ENCODE measurements at regions not wholly inside any gene's neighbourhood (a gene's known extent, or its start where the extent isn't known, plus 50 kb on each side); places are given as distances from the start of the nearest gene placed in this dataset.

DNA sequence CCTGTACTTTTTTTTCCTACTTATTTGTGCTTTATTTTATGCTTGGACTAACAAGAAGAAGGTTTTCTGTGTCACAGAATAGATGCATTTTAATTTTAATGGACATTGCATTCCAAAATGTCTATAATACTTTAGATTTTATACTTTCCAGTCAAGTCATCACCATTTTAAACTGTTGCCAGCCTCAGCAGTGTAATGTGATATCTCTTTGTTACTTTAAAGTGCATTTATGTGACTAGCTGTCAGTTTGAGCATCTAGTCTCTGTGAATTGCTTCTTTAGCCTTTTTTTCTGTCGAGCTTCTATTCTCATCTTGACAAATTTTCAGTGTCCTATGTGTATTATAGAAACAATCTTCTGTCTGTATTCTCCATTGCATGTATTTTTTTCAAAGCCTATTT, 511.4 kb upstream of the CBLB start:
- DNase-seq = no peak

DNA sequence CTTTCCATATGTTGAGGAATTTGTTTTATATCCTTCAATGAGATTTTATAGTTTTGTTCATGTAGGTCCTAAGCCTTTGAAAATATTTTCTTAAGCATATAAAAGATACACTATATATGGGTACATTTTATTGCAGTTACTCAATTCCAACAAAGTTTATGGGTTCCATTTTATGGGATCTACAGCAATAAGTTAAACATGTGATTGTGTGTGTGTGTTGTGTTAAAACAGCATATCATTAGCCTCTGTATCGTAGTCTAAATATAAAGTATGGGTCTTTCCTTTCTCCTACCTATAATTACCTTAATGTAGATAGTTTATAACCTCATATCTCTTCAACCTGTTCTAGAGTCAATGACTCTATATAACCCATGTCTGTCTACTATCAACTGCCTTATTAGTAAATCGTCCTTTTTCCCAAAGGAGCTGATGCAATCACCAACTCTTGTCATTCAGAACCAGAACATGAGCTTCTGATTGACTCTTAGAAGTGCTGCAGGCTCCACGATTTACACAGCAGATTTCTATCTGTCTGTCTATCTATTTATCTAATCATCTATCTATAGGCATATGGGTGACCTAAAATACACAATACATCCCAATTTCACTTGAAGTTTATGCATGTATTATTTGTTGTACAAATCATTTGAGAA, 512.6 kb upstream of the CBLB start:
- DNase-seq = no peak

DNA sequence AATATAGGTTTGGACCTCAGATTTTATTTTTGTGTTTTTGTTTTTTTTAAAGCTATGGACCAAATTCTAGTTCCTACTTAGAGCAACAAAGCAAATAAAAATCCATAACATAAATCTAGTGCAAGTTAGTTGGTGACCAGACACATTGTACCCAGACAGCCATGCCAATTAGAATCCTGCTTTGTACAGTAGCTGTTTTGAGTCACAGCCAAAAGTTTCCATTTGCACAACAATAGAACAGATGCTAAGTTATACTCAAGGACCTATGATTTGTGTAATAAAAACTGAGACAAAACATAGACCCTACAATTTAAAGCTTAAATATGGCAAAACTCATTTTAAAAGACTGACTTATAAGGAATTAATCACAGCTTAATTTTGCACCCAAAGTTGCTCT, 513.1 kb upstream of the CBLB start:
- no peak for DNase-seq

DNA sequence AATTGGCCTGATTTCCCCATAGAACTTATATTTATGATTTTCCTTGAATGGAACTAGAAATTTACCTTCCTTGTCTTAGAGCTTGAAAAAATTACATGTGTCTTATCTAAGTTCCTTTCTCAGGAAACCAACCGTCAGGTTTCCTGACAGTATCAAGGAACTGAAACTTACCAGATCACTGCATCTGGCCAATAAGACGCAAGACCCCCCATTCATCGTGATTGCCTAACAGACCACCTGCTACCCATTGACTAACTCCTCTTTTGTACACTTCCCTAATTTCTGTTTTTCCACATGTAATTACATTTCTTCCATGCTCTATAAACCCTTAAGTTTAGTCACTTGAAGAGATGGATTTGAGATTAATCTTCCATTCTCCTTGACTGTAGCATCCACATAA, 517.2 kb upstream of the CBLB start:
- DNase-seq = no peak

DNA sequence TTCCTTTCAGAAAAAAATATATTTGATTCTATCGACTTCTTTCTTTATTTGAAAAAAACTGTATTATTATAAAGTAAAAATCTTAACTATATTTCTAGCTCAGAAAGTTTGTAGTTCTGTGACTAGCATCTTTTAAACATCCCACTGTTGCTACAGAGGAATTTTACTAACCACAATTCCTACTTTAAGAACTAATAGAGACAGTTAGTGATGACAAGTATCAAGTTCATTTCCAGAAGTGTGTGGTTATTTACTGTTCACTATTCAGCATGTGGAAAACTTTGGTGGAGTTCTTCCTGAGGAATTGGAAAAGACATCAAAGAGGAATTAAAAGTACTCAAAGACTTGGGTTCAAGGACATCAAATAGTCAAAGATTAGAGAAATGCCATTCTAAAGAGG, 524.1 kb upstream of the CBLB start:
- DNase-seq = no peak

DNA sequence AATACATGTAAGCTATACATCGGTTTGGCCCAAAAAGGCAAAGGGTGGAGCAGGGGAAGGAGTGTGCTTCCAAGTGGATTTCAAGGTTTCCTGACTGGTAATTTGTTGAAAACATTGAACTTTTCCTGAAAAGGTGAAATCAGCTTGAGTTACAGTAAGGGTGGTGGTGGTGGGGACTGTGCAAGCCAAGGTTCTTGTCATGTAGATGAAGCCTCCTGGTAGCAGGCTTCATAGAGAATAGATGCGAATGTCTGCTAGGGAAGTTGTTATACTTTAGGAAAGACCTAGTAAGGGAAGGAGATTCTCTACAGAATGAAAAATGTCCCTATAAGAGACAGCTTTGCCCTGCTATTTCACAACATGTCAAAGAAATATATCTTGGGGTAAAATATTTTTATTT, 528.2 kb upstream of the CBLB start:
- no peak for DNase-seq

DNA sequence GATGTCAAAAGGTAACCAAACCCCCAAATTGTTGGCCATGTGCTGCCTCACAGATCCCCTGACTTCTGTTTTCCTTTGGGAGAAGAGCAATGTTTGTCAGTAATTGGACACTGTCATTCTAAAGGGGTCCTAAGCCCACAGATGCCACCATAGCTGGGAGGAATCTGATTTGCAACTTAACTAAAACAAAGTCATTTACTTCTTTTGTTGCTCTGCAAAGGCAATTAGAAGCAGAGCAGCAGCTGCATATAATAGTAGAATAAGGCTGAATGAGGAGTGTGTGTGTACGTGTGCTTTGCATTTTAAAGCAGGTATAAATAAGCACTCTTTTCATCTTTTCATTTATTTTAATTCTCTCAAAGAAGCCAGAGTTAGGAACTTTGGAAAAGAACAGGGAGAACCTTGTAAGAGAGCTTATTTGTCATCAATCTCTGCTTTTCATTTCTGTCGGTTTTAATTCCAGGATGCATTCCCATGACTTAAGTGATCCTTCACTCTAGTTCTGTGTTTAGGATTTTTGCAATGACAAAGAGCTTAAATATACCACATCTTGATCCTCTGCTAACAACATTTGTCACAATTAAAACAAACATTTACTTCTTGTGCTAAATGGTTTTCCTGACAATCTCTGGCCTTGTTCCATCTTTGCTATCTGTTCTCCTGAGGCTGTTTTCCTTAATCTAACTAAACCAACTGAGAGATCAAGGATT, 530.2 kb upstream of the CBLB start:
- DNase-seq = no peak

DNA sequence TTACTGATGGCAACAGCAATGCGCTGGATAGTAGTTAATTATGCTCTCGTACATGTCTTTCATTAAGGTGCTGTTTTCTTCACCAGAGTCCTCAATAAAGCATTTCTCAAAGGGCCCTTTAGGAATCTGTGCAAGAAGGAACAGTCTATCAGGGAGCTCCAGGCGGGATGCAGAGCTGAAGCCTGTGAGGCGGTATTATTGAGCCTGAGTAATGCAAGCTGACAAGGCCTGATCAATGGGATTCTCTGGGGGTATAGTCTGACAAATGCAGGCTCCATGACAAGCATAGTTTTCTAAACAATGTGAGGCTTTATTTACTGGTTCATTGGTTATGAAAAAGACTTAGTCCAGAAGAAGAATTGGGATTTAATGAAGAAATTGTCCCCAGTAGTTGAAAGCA, 530.9 kb upstream of the CBLB start:
- no peak for DNase-seq

DNA sequence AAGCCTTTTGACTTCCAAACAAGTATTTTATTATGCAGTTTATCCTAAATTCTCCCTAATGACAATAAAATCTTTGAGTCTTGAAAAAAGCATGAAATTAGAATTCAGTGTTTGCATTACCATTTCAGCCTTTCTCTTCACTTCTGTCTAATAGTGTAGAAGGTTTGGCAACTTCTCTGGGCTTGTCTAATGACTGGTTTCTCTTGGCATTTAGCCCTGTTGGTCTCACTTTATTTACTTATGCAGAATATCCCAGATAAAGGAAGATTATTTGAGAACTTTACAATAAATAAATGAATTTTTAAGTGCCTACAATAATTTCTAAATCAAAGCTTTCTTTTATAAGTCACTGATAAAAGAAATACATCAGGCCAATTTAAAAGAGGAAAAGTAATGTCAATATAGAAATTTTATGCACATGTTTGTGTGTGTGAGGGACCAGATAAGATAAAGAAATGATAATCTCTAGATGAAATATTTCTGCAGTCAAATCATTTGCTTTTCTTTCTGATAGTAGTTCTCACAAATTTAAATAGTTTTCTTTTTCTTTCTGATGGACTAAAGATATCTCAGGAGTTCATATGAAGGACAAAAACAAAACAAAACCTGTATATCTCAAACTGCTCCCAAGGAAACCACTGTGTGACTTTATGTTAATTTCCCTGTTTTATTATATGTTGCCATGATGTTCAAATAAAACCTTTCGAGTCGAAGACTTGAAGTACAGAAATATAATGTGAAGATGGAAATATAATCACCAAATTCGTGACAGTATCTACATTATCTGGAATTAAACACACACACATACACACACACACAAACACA, 533.1 kb upstream of the CBLB start:
- DNase-seq = no peak

DNA sequence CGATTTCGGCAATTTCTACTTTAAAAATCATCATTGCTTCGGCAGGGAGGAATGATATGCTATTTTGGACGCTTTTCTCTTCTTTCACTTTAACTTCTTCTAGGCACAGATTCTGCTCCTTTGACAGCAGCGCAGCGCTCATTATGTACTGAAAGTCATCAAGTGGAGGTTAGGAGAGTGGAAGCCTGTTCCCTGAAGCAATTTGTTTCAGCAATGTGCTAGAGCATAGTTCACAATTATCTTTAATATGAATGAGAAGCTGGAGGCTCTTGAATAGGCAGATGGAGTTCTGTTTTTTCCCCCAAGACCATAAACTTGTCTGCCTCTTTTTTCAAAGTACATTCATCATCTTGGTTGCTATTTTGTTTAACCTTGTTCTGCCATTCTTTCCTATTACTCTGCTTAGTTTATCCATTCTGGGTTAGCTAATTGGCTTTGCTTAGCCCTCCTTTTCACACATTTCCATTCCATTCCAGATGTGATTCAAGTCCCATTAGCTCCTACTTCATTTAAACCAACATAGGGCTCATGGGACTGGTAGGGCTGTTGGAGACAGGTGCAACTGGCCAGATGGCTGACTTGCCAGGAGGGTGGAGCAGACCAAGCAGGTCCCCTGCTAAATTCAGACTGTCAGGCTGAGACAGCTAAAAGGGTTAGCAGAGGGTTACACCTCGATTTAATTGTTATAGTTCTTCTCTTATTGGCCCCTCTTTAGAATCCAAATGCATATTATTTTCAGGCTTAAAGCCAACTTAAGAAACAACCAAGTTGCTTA, 534.7 kb upstream of the CBLB start:
- DNase-seq = no peak

DNA sequence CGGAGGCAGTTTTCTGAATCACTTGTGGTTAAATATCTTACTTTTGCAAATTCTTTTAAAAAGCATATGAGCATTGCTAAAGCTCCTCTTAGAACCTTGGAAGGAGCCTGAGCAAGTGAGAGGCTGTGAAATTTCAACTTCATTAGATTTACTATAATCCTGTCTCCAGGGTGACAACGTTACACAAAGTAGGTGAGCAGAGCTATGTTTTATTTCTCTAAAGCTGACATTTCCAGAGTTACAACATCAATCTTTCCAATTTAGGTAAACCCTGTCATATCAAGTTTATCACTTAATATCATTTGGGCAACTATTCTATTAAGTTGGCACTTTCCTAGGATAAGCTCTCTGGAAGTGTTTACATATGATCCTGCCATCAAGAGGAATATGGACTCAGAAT, 544.9 kb upstream of the CBLB start:
- DNase-seq = no peak

DNA sequence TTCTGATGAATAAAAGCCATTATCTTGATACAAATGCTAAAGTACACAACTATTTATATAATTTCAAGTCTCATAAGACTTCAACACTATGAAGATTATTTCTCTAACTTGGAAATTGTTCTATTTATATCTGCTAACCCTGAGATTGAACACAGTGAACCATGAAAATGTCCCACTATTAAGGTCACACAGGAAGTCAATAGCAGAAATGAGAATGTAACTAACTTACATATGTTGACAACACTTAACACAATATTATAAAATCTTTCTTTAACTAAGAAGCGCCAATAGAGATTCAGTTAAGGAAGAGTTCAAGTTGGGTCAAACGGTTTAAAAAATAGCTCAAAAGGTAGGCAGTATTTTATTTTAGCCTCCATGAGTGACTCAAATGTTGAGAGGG, 551.8 kb upstream of the CBLB start:
- no peak for DNase-seq

DNA sequence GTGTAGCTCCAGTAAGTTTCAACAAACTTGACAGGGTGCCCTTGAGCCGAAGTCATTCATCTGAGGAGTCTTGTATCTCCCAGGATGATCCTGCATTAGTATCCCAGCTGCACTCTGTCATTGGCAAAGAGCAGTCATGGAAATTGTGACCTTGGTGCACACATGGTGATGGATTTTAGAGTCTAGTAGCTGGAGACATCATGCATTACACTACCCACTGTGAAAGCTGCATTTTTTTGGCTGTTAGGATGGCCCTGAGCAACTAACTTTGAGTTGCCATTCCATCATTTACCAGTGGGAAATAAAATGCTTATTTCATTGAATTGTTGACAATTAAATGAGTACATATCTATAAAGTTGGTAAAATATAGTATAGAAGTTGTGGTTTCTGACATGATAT, 552.6 kb upstream of the CBLB start:
- no peak for DNase-seq

DNA sequence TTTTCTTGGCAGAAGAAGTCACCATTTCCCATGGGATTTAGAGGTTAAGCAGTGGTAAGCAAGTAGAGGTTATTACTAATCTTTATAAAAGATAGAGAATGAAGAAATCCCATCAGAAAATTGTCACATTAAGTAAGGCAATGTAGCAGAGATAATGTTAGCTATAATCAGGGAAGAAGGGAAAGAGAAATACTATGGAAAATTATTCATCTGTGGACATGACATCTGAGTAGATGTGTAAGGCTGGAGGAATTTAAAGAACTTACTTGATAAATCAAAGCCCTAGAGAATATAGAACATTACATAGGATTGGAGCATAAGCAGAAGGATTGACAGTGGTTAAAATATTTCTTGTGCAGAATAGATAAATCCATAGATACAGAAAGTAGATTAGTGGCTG, 553.1 kb upstream of the CBLB start:
- no peak for DNase-seq

DNA sequence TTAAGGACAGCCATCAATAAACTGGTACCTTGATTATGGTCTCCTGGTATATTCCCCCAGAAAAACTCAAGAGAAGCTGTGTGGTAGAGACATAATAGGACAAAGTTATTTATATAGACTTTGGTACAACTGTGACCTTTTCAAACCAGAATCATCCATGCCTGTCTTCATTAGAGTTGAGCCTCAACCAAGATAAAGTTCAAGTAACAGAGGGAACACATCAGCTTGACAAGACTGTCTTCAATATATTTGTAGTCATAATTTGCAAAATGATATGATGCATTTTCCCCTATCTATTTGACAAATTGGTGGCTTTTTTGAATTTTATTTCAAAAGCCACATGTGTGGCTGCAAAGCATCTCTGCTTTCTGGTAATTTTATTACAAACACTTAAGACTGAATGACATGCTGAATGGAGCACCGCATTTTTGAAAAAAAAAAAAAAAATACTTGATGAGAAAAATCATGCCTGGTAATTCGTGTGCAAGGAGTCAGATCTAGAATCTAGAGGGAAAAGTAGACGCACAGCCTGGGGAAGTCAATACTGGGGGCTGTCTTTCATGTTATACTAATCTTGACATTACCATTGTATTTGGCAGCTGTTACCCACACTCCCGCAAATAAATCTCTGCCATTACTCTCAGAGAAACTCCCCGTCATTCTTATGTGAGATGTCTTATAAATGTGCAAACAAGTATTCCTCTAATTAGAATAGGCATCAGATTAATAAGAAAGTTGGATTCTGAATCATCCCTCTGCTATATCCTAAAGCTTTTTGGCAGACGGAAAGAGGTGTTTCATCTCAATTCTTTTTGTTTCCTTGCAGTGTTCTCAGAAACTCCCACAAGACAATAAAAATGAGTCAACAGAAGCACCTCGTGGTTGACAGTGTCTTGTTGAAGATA, 554.8 kb upstream of the CBLB start:
- DNase-seq = no peak

DNA sequence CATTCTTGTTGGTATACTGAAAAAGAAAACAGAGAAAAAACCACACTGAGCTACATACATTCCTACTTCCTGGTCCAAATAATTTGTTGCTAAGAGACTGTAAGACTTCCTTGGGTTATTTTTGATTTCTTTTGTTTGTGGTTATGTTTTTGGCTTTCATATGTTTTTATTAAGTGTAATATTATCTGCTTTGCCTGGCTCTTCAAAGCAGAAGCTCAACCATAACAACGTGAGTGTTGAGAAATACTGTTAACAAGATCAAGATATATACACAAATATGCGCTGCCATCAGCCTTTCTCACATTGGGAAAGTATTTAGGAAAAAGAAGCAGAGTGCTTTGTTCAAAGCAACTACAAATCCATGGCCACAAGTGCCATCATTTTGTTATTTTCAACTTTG, 556.2 kb upstream of the CBLB start:
- no peak for DNase-seq

DNA sequence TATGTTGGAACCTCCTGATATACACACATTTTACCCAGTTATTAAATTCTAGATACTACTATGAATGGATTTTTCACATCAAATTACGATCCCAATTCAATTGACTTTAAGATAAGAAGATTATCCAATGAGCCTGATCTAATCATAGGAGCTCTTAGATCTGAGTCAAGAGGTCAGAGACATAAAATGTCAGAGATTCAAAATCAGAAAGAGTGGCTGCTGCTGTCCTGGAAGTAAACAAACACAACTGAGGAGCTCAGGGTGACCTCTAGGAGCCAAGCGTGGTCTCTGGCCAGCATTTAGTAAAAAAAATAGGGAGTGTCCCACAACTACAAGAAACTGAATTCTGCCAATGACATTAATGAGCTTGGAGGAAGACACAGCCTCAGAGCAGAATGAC, 557.1 kb upstream of the CBLB start:
- no peak for DNase-seq

DNA sequence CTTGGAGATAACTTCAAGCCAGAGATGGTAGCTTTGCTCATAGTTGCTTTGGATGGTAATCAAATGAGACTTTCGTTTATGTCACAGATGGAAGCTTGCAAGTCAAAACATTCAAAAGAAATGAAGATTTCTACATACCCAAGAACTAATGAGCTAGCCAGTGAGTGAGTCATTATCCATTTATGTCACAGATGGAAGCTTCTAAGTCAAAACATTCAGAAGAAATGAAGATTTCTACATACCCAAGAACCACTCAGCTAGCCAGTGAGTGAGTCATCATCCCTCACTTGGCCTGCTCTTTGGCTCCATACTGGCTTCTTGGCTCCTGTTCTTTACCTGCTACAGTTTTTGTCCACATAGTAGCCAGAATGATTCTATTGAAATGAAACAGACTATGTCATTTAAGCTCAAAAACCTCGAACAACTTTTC, 559.8 kb upstream of the CBLB start:
- DNase-seq = no peak

DNA sequence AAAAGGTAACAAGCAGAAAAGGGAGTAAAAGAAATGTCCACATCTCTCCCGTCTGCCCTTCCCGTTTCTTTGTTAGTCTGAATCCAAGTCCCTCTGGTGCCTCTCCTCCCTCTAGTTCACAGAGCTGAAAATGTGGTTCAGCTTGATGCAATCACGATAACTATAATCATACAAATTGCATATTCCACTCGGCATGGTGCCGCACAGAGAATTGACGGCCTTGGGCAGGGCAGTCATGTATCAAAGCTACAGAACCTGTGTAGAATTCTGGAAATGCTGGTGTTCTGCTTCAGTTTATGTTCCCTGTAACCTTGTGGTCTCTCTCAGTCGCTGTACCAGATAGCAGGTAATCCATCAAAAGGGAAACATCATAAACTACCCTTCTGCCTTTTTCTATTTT, 562.9 kb upstream of the CBLB start:
- no peak for DNase-seq

DNA sequence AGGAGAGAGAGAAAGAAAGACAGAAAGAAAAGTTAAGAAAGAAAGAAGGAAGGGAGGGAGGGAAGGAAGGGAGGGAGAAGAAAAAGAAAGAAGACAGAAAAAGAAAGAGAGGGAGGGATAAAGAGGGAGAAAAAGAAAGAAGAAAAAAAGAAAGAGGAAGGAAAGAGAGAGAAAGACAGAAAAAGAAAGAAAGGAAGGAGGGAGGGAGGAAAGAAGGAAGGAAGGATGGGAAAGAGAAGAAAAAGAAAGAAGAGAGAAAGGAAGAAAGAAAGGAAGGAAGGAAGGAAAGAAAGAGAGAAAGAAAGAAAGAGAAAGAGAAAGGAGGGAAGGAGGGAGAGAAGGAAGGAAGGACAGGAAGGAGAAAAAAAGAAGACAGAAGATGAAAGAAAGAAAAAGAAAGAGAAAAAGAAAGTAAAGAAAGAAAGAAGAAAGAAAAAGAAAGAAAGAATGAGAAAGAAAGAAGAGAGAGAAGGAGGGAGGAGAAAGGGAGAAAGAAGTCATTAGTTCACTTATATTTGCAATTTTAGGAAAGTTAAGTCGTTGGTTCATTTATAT, 567.2 kb upstream of the CBLB start:
- no peak for DNase-seq

DNA sequence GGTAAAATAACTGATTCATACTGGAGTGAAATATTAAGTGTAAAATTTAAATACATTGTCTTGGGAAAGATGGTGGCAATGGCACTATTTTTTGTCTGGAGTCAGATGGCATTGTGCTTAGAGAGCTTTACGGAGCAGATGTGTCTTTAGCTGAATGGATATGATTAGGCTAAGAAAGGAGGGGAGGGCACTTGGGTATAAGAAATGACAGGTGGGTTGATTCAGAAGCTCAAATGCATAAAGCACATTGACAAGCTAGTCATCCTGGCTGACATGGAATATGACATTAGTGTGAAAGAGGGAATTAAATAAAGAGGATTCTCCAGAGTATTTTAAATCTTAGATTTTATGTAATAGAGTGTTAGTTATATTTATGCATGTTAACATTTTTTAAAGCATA, 570.1 kb upstream of the CBLB start:
- no peak for DNase-seq

All from amygdala (tissue), 56 donors.